Upper lobe of right lung (tissue), 1 donor: ENCODE measurements at regions not wholly inside any gene's neighbourhood (a gene's known extent, or its start where the extent isn't known, plus 50 kb on each side); places are given as distances from the start of the nearest gene placed in this dataset.
"Not testable (repeated sequence)": the region's sequence is repeated elsewhere in the genome, so short reads cannot be mapped to it uniquely, and the experiment has no call there.

Experiments
- ATAC-seq: fragments of 200-7000 bp; cut with Tn5 transposase; one replicate; pipeline ENCODE4 v1.9.1; 2020; ENCODE audit warnings: mild to moderate bottlenecking, moderate library complexity
- DNase-seq: peaks from one replicate; pipeline ENCODE4 v3.0.0-alpha.2; 2020
- H3K27ac ChIP-seq: fragments of 200-600 bp; one replicate; pipeline ENCODE4 v1.8.0; 2022
- H3K27me3 ChIP-seq: fragments of 200-600 bp; one replicate; pipeline ENCODE4 v1.8.0; 2022; ENCODE audit warnings: mild to moderate bottlenecking
- H3K36me3 ChIP-seq: fragments of 200-600 bp; one replicate; pipeline ENCODE4 v1.8.0; 2022
- H3K4me1 ChIP-seq: fragments of 200-600 bp; one replicate; pipeline ENCODE4 v1.8.0; 2022
- H3K4me3 ChIP-seq: fragments of 200-600 bp; one replicate; pipeline ENCODE4 v1.8.0; 2022; ENCODE audit warnings: mild to moderate bottlenecking
- H3K9me3 ChIP-seq: fragments of 200-600 bp; one replicate; pipeline ENCODE4 v1.8.0; 2022
- CTCF ChIP-seq: fragments of 200-600 bp; IDR thresholded peaks from one replicate; pipeline ENCODE4 v1.8.0; 2022; ENCODE audit warnings: antibody characterized with exemption
- intact Hi-C: fragments of 100-400 bp; cut with DNase I; formaldehyde crosslinking; loops from one replicate; pipeline ENCODE4 v1.11.0; 2022
- donor health status: DM: no; HTN: yes; CAD: no; lungs with severe emphysema.

DNA sequence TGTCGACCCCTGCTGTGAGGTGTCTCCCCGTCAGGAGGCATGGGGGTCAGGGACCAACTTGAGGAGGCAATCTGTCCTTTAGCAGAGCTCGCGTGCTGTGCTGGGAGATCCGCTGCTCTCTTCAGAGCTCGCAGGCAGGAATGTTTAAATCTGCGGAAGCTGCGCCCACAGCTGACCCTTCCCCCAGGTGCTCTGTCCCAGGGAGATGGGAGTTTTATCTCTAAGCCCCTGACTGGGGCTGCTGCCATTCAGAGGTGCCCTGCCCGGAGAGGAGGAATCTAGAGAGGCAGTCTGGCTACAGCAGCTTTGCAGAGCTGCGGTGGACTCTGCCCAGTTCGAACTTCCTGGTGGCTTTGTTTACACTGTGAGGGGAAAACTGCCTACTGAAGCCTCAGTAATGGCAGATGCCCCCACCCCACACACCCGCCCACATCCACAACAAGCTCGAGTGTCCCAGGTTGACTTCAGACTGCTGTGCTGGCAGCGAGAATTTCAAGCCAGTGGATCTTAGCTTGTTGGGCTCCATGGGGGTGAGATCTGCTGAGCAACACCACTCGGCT is 133.1 kb downstream of the CENPC start:
- H3K4me1 ChIP-seq, DNase-seq, H3K9me3 ChIP-seq, ATAC-seq, H3K27me3 ChIP-seq, H3K36me3 ChIP-seq, H3K4me3 ChIP-seq, H3K27ac ChIP-seq, intact Hi-C loops: not testable (repeated sequence)

- no peaks in the 10 kb centered on the region for H3K36me3 ChIP-seq
- no peaks in the 10 kb centered on the region for H3K4me1 ChIP-seq
- H3K4me3 ChIP-seq = no peak overlapping the region
- no peak overlapping the region for H3K27ac ChIP-seq
- no peak for TF ChIP-seq CTCF
- H3K27me3 ChIP-seq = no peaks in the 10 kb centered on the region
- DNase-seq = no peak
- no peak for ATAC-seq
- intact Hi-C loops = no loop called here
- H3K9me3 ChIP-seq = peaks cover 7% of the 10 kb centered on the region
Observed at GRCh38 chr4:67403342-67403741, 142.0 kb downstream of the CENPC start.

DNA sequence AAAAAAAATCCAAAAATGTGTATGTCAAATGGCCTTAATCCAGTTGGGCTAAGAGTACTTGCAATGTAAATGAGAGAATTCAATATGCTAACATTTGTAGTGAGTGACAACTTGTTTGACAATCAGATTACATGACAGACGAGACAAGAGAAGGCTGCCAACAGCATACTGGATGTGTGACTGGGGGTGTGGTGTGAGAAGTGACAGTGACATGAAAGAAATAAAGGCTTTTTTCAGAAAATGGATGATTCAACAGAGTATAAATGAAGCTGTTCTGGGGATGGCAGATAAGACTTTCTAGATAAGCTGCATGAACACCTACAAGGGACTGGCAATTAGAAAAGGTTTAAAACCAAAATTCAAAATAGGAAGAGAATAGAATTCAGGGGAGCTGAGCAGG is 143.4 kb downstream of the CENPC start:
- Histone ChIP-seq H3K4me1 (no peaks in the 10 kb centered on the region), H3K27ac (no peak overlapping the region), H3K4me3 (no peak overlapping the region), H3K27me3 (no peaks in the 10 kb centered on the region), H3K9me3 (peaks cover 6% of the 10 kb centered on the region), H3K36me3 (no peaks in the 10 kb centered on the region)
- no peak for DNase-seq
- no peak for ATAC-seq
- intact Hi-C loops = no loop called here
- no peak for TF ChIP-seq CTCF

GRCh38 chr4:67397931-67398330 is 147.4 kb downstream of the CENPC start:
- intact Hi-C loops = no loop called here
- DNase-seq (no peak), ATAC-seq (no peak)
- Histone ChIP-seq H3K4me3 (no peak overlapping the region), H3K9me3 (no peaks in the 10 kb centered on the region), H3K27me3 (no peaks in the 10 kb centered on the region), H3K4me1 (no peaks in the 10 kb centered on the region), H3K27ac (no peak overlapping the region), H3K36me3 (no peaks in the 10 kb centered on the region)
- TF ChIP-seq CTCF = no peak

DNA sequence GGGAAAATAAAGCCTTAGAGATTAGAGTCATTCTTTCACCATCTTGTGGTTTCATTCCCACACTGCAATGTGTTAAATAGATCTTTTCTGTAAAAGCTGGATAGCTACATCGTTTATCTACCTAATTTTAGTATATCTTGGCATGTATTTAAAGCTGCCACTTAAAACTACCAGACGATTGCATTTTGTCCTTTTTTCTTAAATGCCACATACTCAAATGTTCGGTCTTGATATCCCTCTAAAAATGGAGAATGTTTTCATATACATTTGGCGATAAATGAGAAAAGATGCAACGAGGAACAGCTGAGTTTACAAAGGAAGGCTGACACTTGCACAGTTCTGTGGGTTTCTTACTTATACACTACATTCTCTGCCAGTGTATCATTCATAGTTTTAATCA is 148.3 kb downstream of the CENPC start:
- Histone ChIP-seq H3K27me3 (no peaks in the 10 kb centered on the region), H3K27ac (no peak overlapping the region), H3K36me3 (no peaks in the 10 kb centered on the region), H3K4me3 (no peak overlapping the region), H3K4me1 (no peaks in the 10 kb centered on the region), H3K9me3 (no peaks in the 10 kb centered on the region)
- intact Hi-C loops = no loop called here
- ATAC-seq = no peak
- TF ChIP-seq CTCF = no peak
- no peak for DNase-seq

DNA sequence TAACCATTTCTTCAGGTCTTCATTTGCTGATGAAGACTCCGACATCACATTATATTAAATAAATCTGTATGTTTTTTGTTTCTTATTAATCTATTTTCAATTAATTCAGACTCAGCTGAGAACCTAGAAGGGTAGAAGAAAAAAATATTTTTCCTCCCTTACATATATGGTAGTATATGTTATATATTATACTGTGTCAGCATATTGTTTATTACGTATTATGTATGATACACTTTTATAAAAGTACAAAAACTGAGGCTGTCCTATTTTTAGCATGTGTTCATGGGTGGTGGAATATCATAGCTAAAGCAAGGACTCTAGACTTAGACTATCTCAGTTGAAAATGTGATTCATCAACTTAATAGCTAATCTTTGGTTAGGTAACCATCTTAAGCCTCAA is 149.3 kb downstream of the CENPC start:
- intact Hi-C loops = no loop called here
- DNase-seq (no peak), ATAC-seq (no peak)
- no peak overlapping the region for H3K27ac ChIP-seq
- no peaks in the 10 kb centered on the region for H3K27me3 ChIP-seq
- no peaks in the 10 kb centered on the region for H3K9me3 ChIP-seq
- no peaks in the 10 kb centered on the region for H3K4me1 ChIP-seq
- H3K36me3 ChIP-seq = no peaks in the 10 kb centered on the region
- no peak for TF ChIP-seq CTCF
- H3K4me3 ChIP-seq = no peak overlapping the region
